Liver (tissue), 3 donors: ENCODE measurements at regions not wholly inside any gene's neighbourhood (a gene's known extent, or its start where the extent isn't known, plus 50 kb on each side); places are given as distances from the start of the nearest gene placed in this dataset.

ENCODE experiments used
- ATF3 ChIP-seq: IDR thresholded peaks from 2 replicates; pipeline ENCODE4 v1.6.1; 2016; ENCODE audit warnings: antibody characterized with exemption
- CTCF ChIP-seq: fragments of 150-350 bp; IDR thresholded peaks from 2 replicates; pipeline ENCODE4 v1.5.1; 2017; ENCODE audit warnings: improper control_type of control experiment, low read depth, low read length; ENCODE audit not compliant: missing input control
- MAX ChIP-seq: IDR thresholded peaks from 2 replicates; pipeline ENCODE4 v1.6.1; 2016; ENCODE audit warnings: antibody characterized with exemption
- RAD21 ChIP-seq, 2 donors: IDR thresholded peaks; 2 replicates each; pipeline ENCODE4 v1.6.1; 2016; ENCODE audit warnings: antibody characterized with exemption in 2 of 2, mild to moderate bottlenecking in 2 of 2
- REST ChIP-seq: IDR thresholded peaks from 2 replicates; pipeline ENCODE4 v1.6.1; 2016; ENCODE audit warnings: antibody characterized with exemption, mild to moderate bottlenecking
- SP1 ChIP-seq: IDR thresholded peaks from 2 replicates; pipeline ENCODE4 v1.6.1; 2018; ENCODE audit warnings: antibody characterized with exemption, mild to moderate bottlenecking
- donor health status: healthy.
- donor health status: healthy.

- TF ChIP-seq SP1 (no peak), CTCF (no peak), ATF3 (no peak), RAD21 (IDR thresholded peaks at IDR 0.05) (no peak), MAX (no peak), REST (no peak)
These were observed 53.9 kb upstream of the KRTAP11-1 start for GRCh38 chr21:30935121-30935888.
